NCI-H2171 (cell line): ENCODE measurements at regions not wholly inside any gene's neighbourhood (a gene's known extent, or its start where the extent isn't known, plus 50 kb on each side); places are given as distances from the start of the nearest gene placed in this dataset.

Experiments used
- DNase-seq: peaks from one replicate; lab custom pipeline; 2025; lab: John Stamatoyannopoulos, UW

DNA sequence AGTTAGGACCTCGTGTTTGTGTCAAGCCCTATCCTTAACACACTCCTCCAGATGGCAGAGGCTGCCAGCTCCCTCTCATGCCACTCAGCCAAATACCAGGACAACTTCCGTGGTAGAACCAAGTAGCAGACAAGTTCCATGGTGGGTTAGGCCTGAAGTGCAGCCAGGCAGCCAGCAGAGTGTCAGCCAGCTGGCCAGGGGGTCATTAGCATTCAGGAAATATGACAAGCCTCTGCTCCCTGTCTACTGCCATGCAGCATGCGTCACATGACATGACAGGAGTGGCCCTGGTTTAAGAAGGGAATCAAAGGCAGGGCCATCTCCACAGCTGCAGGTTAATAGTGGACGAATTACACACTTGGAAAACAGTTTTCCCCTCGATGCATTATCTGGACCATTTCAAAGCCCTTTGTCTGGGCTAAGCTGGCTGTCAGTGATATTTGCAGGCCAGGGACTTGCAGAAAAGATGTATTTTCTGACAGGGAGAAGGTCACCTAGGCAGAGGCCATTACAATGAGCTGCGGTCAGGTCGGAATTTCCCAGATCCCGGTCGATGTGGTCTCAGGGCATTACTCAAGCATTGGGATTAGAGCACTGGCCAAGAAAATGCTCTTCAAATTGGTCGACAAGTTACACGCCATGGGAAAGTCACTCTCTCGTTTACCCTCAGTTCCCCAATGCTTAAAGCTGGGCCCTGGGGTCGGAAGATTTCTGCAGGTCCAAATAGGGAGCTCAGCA, 461.7 kb upstream of the CADM1 start:
- DNase-seq, result no peak

DNA sequence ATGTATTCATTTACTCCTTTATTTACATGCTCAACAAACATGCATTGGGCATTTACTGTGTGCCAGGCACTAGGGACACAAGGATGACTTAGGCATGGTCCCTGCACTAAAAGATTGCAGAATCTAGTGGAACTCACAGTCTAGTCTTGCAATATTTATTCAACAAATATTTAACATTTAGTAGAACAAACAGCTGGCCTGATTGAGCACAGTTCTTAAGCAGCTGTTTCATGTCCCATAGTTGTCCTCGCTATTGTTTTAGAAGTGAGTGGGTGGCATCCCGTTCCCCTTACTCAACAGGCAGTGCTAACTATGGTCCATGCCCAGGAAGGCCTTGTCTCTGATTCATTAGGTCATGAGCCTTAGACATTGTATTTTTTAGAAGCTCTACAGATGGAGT, 459.9 kb upstream of the CADM1 start:
- DNase-seq, result no peak

DNA sequence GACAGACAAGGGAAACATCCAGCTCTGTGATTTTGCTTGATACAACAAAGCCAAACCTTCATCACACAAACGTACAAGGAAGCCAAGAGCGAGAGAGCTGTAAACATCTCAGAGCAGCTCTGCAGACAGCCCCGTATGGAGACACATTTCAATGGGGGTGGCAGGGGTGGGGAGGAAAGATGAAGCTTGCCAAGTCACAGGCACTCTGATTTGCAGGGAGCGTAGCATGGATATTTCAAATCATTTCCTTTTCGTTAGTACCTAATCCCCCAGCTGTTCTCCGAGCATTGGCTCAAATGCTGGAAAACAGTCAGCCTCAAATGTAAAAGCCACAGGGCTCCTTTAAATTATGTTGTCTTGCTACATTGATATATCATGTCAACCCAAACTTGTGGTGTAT, 458.9 kb upstream of the CADM1 start:
- DNase-seq, result peak; percentile 23

DNA sequence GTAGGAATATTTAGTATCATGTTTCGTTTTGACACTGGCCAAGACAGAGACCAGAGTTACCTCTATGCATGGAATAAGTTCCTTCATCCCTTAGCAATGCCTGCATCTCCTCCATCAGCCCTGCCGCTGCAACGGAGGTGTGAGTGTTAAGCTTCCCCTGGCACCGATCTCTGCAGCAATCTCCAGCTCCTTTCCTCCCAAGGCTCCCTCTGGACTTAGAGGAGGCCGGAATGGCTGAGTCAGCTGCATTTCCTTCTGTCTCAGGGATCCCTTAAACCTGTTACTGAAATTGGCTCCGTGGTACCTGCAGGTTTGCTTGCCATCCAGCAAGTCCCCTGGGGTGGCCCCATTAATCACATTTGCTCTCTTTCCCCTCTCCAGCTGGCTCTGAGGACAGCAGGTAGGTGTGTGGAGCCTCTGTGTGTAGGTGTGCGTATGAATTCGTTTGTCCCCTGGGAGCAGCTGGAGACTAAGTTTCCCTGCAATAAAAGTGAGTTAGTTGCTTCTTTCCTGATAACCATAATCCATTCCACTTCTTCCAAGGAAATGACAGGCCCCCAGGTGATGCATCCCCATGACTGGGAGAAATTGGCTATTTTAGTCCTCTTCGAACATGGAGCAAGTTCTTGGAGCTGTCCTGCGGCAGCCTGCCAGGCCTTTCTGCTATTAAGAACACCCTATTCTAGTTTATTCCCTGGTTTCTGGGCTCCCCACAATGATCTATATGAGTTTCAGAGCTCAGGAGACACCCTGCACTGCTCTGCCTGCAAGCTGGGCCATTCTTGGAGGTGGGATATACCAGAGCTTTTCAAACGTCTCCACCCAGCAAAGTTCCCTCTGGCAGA, 457.2 kb upstream of the CADM1 start:
- DNase-seq, result peak; percentile 93

DNA sequence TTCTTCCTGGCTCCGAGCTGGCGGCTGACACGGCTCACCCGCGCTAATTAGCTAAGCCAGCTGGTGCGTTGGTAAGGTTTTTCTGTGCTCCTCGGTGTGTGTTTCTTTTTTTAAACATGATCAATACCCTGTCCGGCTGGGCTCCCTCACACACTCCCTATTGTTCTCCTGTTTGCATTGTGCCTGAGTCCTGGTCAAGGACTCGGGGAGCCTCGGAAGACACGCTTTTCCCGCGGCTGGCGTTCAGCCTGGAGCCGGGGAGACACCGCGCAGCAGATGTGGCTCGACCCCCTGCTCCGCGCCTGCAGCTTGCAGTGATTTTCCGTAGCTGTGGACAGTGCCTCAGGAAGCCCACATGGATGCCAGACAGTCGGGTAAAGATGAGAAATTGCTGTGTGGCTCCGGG, 454.9 kb upstream of the CADM1 start:
- DNase-seq, result peak; percentile 35

DNA sequence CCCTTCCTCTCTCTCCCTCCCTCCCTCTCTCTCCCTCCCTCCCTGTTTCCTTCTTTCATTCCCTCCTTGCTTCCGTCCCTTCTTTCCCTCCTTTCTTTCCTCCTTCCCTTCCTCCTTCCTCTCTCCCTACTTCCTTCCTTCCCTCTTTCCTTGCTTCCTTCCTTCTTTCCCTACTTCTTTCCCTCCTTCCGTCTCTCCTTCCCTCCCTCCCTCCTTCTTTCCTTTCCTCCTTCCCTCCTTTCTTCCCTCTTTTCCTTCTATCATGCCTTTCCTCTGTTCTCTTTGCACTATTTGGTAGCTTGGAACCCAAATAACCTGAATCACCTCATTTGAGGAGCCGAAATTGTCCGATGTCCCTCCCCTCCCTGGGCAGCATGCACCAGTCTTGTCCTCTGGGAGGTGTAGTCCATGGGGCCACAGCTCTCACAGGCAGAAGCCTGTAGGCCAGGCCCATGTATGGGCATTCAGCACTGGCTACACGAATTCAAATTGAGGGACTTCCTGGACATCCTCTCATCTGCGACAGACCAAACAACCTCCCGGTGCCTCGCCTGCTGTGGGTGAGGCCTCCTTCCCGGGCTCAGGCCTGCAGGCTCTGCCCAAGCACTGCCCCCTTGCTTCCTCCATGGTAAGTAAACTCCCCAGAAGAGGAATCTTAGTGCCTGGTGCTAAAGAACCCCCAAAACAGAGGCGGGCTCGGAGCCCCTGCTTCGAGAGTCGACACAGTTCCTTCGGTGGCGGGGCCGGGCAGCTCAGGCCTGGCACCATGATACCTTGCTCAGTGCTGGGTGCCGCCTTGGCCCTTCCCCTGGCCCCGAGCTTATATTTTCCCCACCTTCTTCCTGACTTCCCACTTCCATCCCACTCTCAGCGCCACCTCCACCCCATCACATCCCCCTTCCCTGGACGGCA, 454.1 kb upstream of the CADM1 start:
- DNase-seq, result no peak

DNA sequence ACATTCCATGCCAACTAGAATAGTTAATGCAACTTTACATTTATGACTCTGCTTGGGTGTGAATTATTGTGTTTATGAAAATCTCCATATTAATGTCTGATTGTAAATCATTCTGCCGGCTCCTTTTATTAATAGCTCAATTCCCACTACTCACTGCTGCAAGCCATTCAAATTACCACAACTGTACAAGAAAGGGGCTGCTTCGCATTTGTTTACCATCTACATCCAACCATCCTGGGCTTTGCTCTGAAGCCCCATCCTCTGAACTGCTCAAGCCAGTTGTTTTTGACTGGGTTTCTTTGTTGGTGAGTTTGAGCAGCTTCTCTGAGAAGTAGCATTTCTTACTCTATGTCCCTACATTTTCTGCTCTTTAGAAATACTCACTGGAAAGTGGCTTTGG, 451.6 kb upstream of the CADM1 start:
- no peak for DNase-seq

DNA sequence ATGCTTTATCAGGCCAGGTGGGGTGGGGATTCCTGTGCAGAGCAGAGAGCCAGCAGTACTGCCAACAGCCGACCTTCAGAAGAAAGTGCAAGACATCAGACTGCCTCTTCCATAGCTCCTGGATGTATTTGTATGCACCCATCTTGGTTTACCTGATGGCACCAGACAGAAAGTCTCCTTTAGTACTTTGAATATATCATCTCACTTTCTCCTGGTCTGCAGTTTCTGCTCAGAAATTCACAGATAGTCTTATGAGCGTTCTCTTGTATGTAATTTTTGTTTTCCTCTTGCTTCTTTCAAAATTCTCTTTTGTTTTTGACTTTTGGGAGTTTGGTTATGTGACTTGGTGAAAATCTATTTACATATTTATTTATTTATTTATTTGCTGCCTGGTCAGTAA, 446.4 kb upstream of the CADM1 start:
- DNase-seq, result no peak

DNA sequence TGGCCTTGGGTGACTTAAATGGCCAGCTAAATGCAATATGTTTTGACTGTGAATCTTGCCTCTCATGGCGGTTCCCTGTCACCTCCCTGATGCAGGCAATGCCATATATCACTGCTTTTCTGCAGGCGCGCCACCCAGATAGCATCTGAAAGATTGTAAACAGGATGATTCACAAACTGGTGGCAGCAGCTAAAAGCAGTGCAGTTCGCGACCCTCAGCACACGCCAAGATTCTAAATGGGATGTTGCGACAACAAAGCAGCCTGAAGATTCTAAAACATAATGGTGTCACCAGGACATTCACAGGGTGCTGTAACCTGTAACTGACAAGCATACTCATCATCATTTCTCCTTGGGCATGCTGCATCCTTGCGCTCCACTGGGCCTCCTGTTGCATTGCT, 440.4 kb upstream of the CADM1 start:
- DNase-seq, result no peak

DNA sequence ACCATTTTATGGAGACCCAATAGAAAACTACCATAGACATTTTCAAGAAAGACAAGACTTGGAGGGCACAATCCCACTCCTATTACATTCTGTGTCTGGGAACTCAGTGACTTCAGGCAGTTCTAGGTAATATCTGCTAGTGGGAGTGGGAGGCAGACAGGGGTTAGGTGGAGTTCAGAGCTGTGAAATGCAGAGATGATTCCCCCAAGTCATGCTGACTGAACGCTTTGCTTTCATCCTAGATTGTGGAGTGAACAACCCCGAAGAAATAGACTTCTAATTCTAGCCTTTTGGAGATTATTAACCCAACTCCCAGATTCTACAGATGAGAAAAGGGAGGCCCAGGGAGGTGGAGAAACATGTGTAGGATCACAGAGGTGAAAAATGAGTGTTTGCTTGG, 437.8 kb upstream of the CADM1 start:
- no peak for DNase-seq

DNA sequence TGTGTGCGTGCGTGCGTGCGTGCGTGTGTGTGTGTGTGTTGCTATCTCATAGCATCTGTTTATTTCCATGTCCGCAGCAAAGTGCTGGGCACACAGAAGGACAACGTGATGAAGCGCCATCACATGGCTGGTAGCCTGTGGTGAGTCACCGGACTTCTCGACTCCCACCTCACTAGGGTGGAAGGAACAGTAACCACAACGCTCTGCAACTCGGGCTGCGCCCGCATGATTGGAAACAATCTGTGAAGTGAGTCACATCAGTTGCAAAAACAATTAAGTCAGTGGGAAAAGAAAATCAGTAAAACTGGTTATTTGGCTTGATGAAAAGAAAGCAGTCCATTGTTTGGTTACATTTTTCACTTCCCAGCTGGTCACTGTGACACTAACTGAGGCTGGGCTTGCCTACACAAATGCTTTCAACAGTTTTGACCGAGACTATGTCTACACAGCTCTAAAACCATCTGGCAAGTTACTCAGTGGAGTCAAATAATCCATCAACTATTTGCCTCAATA, 437.3 kb upstream of the CADM1 start:
- no peak for DNase-seq

DNA sequence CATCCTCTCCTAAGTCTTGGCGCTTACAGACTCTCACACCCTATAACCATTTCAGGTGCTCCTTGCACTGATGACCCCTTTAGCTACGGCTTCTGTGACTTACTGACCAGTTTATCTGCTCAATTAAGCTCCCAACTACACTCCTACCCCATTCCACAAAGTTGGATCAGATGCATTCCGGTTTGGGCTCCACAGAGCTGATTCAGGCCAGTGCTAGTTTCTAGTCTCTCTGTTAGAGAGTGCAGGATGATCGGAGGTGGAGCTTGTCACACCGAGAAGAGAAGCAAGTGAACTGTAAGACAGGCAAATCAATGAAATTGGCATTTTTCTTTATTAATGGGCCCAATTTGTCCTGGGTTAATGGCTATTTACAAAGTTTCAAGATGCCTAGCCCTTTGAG, 436.8 kb upstream of the CADM1 start:
- DNase-seq, result no peak

DNA sequence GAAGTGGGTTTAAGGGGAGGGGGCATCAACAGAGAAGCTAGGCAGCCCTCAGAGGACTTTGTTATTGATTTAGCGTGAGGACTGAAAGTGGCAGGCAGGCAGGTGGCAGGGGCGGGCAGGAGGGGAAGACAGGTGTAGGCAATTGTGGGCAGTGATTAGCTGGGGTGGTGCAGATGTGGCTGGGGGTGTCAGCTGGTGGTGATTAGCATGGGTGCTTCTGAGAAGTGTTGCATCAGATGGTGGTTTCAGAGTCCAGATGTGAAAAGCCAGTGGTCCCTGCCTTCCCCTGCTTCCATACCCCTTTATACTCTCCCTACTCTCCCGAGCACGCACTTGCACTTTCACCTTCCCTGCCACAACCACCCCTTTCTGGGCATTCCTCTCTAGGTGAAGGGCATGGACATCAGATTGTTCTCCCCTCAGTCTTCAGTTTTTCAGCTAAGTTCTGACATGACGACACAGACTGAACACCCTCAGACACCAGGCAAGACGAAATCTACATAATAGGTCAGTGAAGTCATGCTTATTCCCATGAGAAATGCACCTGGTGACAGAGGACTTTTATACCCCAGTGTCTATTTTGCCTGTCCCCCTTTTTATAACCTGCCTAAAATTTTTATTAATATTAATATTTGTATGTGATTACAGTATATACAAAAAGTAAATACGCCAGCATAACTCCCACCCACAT, 435.7 kb upstream of the CADM1 start:
- peak; percentile 94 for DNase-seq

DNA sequence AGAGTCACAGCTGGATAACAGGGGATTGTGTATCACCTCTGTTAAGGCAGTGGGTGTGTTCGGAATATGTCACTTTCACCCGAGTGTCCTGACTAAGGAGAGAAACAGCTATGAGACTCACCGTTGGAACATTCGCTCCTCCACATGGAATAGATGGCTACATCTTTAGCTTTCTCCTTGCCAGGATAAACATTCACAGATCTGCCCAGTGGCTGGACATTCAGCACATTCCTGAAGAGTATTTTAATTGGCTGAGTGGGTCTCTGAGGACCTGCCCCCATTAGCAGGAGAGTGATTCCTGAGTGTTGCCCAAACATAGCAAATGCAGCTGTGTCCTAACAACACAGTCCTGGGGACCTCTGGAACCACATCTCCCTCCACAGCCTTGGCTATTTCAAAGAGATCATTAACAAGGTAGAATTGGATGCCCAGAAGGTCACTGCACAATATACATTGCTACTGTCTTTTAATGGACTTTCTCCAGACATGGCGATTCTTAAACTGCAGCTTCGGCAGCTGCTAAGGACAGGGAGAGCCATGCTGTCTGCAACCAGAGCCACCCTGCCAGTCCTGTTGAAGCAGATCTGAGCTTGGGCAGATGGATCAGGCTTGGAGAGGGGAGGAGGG, 435.0 kb upstream of the CADM1 start:
- no peak for DNase-seq

DNA sequence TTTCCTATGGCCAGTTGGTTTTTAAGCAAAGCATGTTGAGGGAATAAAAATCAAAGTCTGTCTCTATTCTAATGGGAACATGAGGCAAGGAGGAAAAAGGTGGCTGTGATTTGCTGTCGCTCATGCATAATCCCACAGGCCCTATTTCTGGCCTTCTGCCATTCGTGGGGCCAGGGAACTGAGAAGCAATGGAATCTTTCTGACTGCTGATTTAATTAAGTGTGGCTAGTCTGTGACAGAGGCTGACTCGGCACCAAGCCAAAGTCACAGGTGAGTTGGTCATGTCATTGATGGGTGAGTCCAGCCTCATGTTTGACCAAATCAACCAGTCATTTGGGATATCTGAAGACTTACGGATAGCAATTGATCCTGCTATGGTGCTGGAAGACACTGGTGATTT, 429.3 kb upstream of the CADM1 start:
- peak; percentile 67 for DNase-seq

DNA sequence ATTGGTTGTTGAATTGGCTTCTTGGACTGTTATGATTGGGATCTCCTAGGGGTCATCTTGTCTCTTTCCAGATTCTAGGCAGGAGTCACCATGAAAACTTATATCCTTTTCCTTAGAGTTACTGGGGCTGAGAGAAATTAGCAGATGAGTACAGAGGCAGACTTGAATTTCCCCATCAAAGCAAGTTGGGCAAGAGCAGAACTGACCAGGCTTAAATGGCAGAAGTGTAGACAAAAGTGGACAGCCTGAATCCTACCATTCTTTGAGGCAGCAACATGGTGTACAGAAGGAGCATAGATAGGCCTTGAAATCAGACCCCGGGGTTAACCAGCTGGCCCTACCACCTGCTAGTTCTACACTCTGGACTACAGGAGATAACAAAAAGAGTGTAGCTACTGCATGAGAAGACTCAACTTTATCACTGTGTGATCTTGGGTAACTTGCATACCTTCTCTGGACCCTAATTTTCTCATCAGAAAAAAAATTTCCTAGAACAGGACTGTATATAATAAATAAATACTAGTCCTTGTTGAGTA, 427.4 kb upstream of the CADM1 start:
- no peak for DNase-seq

DNA sequence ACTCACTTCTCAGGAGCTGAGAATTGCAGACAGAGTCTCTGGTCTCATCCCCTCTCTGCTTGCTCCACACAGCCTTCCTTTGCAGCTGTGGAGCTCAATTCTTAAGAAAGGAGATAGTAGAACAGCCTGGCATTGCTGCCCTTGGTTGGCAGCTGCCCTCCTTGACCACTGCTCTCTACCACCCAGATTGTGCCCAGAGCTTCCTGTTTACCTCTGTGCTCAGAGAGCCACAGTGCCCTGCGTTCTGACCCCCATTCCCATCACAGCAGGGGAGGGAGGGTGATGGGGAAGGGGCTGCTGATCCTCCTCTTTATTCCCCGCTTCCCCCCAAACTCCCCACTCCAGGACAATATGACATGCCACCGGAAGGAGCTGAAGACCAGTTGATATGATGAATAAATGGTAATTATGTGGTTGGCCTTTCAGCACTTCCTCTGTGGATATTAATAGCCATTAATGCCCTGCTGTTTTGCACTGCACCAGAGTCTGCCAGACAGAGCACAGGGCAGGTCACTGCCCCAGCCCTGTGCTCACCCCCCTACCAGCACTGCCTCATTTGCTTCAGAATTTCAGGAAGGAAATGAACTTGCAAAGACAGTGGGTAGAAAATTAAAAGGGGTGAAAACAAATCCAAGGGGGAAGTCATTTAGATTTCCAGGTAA, 426.8 kb upstream of the CADM1 start:
- DNase-seq, result no peak

DNA sequence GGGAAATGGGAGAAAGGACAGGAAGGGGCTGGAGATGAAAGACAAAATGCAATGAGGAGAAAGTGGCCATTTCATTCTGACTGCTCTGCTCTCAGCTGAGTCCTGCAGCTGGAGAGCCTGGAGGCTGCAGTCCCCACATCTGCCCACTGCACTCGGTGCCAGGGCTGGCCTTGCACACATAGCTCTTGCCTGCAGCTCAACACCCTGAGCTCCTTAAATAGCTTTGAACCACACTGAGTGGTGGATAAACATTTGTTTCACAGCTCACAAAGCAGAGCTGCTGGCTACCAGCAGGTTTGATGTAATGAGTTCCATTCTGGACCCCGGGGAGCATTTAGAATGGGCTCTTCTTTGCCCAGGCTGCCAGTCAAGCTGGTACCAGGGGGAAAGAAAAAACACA, 426.1 kb upstream of the CADM1 start:
- no peak for DNase-seq

DNA sequence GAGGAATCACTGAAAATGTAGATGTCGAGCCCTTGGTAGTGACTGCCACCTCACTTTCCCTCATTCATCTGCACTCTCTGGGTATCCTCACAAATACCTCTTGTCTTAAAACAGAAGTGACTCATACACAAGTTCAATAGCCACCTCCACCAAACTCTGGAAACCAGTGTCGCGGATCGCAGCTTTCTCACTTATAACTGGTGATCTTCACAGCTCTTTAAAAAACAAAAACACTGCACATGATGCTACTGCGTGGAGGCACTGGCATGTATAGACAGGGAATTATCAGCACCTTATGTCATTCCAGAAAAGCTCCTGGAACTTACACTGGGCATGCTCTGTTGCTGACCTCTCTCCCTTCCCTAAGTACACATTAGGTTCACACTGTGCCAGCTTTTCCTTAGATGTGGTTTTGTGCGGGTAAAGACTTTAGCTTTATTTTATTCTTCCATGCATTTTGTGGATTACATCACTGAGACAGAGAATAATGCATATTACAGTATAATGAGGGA, 425.5 kb upstream of the CADM1 start:
- DNase-seq, result no peak

DNA sequence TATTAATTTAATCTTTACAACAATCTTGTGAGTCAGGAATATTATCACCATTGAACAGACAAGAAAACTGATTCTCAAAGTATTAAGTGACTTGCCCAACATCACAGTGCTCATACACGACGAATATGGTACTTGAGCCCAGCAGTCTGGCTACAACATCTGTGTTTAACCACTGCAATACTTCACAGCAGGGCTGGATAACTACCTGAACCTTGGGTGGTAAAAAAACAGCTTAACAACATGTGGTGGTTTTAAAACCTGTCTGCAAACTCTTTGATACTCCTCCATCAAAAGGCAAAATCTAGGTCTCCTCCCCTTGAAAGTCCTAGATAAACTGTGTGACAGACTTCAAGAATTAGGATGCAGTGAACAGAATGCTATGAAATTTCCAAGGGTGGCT, 424.6 kb upstream of the CADM1 start:
- DNase-seq, result peak; percentile 23
